Smooth muscle cell (in vitro differentiated cells): ENCODE measurements at regions not wholly inside any gene's neighbourhood (a gene's known extent, or its start where the extent isn't known, plus 50 kb on each side); places are given as distances from the start of the nearest gene placed in this dataset. TPM values are rescaled to one million over a fixed set of nuclear protein-coding genes. Genes with fewer than 3 reads are reported as not detected.

Experiments used
- DNase-seq: peaks from one replicate; lab custom pipeline; 2025; ENCODE audit not compliant: unreplicated experiment; lab: John Stamatoyannopoulos, UW
- H2AFZ ChIP-seq: fragments of 200-600 bp; sonication (generic); 2 replicates; pipeline ENCODE4 v1.6.0; 2016; ENCODE audit warnings: antibody characterized with exemption, low read depth, mild to moderate bottlenecking
- H3F3A ChIP-seq: fragments of 200-600 bp; sonication (generic); 2 replicates; pipeline ENCODE4 v1.6.0; 2017; ENCODE audit warnings: antibody characterized with exemption, low read depth
- H3K27ac ChIP-seq: fragments of 200-600 bp; sonication (generic); 2 replicates; pipeline ENCODE4 v1.5.1; 2016; ENCODE audit warnings: low read depth, mild to moderate bottlenecking
- H3K27me3 ChIP-seq: fragments of 200-600 bp; sonication (generic); 2 replicates; pipeline ENCODE4 v1.6.1; 2016; ENCODE audit warnings: low read depth, mild to moderate bottlenecking
- H3K36me3 ChIP-seq: fragments of 200-600 bp; sonication (generic); 2 replicates; pipeline ENCODE4 v1.5.1; 2016; ENCODE audit warnings: low read depth
- H3K4me1 ChIP-seq: fragments of 200-600 bp; sonication (generic); 2 replicates; pipeline ENCODE4 v1.5.1; 2016; ENCODE audit warnings: low read depth
- H3K4me2 ChIP-seq: fragments of 200-600 bp; sonication (generic); 2 replicates; pipeline ENCODE4 v1.6.0; 2016; ENCODE audit warnings: mild to moderate bottlenecking
- H3K4me3 ChIP-seq: fragments of 200-600 bp; sonication (generic); 2 replicates; pipeline ENCODE4 v1.5.1; 2016; ENCODE audit warnings: mild to moderate bottlenecking
- H3K79me2 ChIP-seq: fragments of 200-600 bp; sonication (generic); 2 replicates; pipeline ENCODE4 v1.6.0; 2016; ENCODE audit warnings: low read depth, mild to moderate bottlenecking
- H3K9ac ChIP-seq: fragments of 200-600 bp; sonication (generic); 2 replicates; pipeline ENCODE4 v1.6.0; 2016; ENCODE audit warnings: low read depth
- H3K9me3 ChIP-seq: fragments of 200-600 bp; sonication (generic); replicated peaks from 2 replicates; pipeline ENCODE4 v1.5.1; 2016; ENCODE audit warnings: low read depth
- H4K20me1 ChIP-seq: fragments of 200-600 bp; sonication (generic); 2 replicates; pipeline ENCODE4 v1.6.0; 2016; ENCODE audit warnings: low read depth
- WGBS: methylation state at CpG from one replicate; pipeline ENCODE4 v1.1.7; 2016; ENCODE audit warnings: low lambda C conversion rate; 5-methylcytosine and 5-hydroxymethylcytosine counted together
- small RNA-seq: library from RNA; depleted of rRNA; stranded (forward); fragments of <200 nt; gene quantifications from one replicate; pipeline ENCODE3, GENCODE V24; 2014
- TF ChIP-seq, protein P1 (sequence below): fragments of 200-600 bp; sonication (generic); IDR thresholded peaks from 2 replicates; pipeline ENCODE4 v1.5.1; 2017; ENCODE audit warnings: borderline replicate concordance, mild to moderate bottlenecking, antibody characterized with exemption; ENCODE audit not compliant: insufficient read depth, poor library complexity, severe bottlenecking

DNA sequence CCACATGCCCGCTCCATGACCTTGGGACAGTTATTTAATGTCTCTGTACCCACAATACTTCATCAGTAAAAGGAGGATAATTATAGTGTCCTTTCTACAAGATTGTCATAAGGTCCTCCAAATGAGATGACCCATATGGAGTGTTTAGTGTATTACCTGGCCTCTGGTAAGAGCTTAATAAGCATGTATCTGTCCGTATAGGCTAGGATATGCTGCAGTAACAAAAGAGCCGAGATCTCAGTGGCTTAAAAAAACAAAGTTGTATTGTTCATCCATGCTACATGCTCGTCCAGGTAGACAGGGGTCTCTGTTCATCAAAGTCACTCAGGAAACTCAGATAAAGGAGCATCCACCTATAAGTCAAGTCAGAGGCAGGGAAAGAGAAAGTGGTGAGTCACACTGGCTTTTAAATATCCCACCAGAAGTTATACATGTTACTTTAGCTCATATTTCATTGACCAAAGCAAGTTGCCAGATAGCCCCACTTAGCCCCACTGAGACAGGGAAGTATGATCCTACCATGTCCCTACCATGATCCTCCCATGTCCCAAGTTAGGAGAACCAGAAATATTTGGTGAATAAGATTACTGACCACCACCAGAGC lies 53.0 kb upstream of the KAZN start:
- Histone ChIP-seq H3K9me3 (no peaks in the 10 kb centered on the region), H4K20me1 (no peaks in the 10 kb centered on the region), H3K4me1 (no peaks in the 10 kb centered on the region), H3K79me2 (no peaks in the 10 kb centered on the region), H3K36me3 (no peaks in the 10 kb centered on the region), H3K4me2 (no peak overlapping the region), H3K27ac (no peak overlapping the region), H3K4me3 (no peak overlapping the region), H2AFZ (no peak overlapping the region), H3F3A (no peaks in the 10 kb centered on the region), H3K27me3 (peaks cover 7% of the 10 kb centered on the region), H3K9ac (no peak overlapping the region)
- WGBS: 86% methylated on average over 4 of the region's 4 CpGs
- no peak for DNase-seq
- TF ChIP-seq, protein P1, sequence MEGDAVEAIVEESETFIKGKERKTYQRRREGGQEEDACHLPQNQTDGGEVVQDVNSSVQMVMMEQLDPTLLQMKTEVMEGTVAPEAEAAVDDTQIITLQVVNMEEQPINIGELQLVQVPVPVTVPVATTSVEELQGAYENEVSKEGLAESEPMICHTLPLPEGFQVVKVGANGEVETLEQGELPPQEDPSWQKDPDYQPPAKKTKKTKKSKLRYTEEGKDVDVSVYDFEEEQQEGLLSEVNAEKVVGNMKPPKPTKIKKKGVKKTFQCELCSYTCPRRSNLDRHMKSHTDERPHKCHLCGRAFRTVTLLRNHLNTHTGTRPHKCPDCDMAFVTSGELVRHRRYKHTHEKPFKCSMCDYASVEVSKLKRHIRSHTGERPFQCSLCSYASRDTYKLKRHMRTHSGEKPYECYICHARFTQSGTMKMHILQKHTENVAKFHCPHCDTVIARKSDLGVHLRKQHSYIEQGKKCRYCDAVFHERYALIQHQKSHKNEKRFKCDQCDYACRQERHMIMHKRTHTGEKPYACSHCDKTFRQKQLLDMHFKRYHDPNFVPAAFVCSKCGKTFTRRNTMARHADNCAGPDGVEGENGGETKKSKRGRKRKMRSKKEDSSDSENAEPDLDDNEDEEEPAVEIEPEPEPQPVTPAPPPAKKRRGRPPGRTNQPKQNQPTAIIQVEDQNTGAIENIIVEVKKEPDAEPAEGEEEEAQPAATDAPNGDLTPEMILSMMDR: no peak

- Histone ChIP-seq H3K36me3 (no peaks in the 10 kb centered on the region), H3K4me1 (no peaks in the 10 kb centered on the region), H3K79me2 (no peaks in the 10 kb centered on the region), H3K27me3 (peaks cover 7% of the 10 kb centered on the region), H3K9me3 (no peaks in the 10 kb centered on the region), H3K9ac (no peak overlapping the region), H3K27ac (no peak overlapping the region), H4K20me1 (no peaks in the 10 kb centered on the region), H3K4me3 (no peak overlapping the region), H3K4me2 (no peak overlapping the region), H2AFZ (no peak overlapping the region), H3F3A (no peaks in the 10 kb centered on the region)
- TF ChIP-seq, protein P1: no peak
- WGBS: 83% methylated on average over 3 of the region's 3 CpGs
- no peak for DNase-seq
Measured at GRCh38 chr1:14546416-14546815, 52.1 kb upstream of the KAZN start.

Small RNA genes lying in the stretch of these regions (small RNA-seq; reads per million reads assigned to genes)
- gene RNU6-1265P: not detected
